ENCODE measurements at regions not wholly inside any gene's neighbourhood (a gene's known extent, or its start where the extent isn't known, plus 50 kb on each side); places are given as distances from the start of the nearest gene placed in this dataset.

- DNase-seq, result no peak
Measured at GRCh38 chr12:76611533-76611932, 52.0 kb upstream of the OSBPL8 start.

- DNase-seq, result no peak
Measured at GRCh38 chr12:76614364-76614763, 54.8 kb upstream of the OSBPL8 start.

GRCh38 chr12:76618031-76618430 lies 58.5 kb upstream of the OSBPL8 start:
- DNase-seq, result no peak

GRCh38 chr12:76621582-76622024 lies 62.0 kb upstream of the OSBPL8 start:
- DNase-seq, result peak; percentile 66

- DNase-seq, result no peak
Measured at GRCh38 chr12:76622351-76622750, 62.8 kb upstream of the OSBPL8 start.

- DNase-seq, result no peak
Measured at GRCh38 chr12:76622915-76623314, 63.3 kb upstream of the OSBPL8 start.

- DNase-seq, result no peak
Measured at GRCh38 chr12:76623931-76624330, 64.4 kb upstream of the OSBPL8 start.

GRCh38 chr12:76627346-76628135 lies 68.0 kb upstream of the OSBPL8 start:
- DNase-seq, result no peak

GRCh38 chr12:76628745-76629144 lies 69.2 kb upstream of the OSBPL8 start:
- no peak for DNase-seq

- DNase-seq, result no peak
Measured at GRCh38 chr12:76631741-76632140, 72.2 kb upstream of the OSBPL8 start.

GRCh38 chr12:76633415-76633814 lies 73.8 kb upstream of the OSBPL8 start:
- DNase-seq, result no peak

GRCh38 chr12:76634133-76634532 lies 74.6 kb upstream of the OSBPL8 start:
- DNase-seq, result no peak

- no peak for DNase-seq
Measured at GRCh38 chr12:76636121-76636692, 76.6 kb upstream of the OSBPL8 start.

GRCh38 chr12:76637807-76638206 lies 78.2 kb upstream of the OSBPL8 start:
- DNase-seq, result no peak

- DNase-seq, result no peak
Measured at GRCh38 chr12:76639646-76640045, 80.1 kb upstream of the OSBPL8 start.

GRCh38 chr12:76641073-76641472 lies 81.5 kb upstream of the OSBPL8 start:
- no peak for DNase-seq

GRCh38 chr12:76641961-76642360 lies 82.4 kb upstream of the OSBPL8 start:
- DNase-seq, result no peak

GRCh38 chr12:76643438-76643837 lies 83.9 kb upstream of the OSBPL8 start:
- DNase-seq, result no peak

- DNase-seq, result no peak
Measured at GRCh38 chr12:76644950-76645349, 85.4 kb upstream of the OSBPL8 start.

GRCh38 chr12:76645934-76646333 lies 86.4 kb upstream of the OSBPL8 start:
- no peak for DNase-seq

GRCh38 chr12:76646366-76646765 lies 86.8 kb upstream of the OSBPL8 start:
- DNase-seq, result no peak

- DNase-seq, result no peak
Measured at GRCh38 chr12:76649099-76649498, 89.5 kb upstream of the OSBPL8 start.

GRCh38 chr12:76652402-76652801 lies 92.8 kb upstream of the OSBPL8 start:
- no peak for DNase-seq

GRCh38 chr12:76653342-76653741 lies 93.8 kb upstream of the OSBPL8 start:
- DNase-seq, result no peak

- no peak for DNase-seq
Measured at GRCh38 chr12:76664731-76665130, 99.2 kb upstream of the ZDHHC17 start.
